ENCODE measurements at regions not wholly inside any gene's neighbourhood (a gene's known extent, or its start where the extent isn't known, plus 50 kb on each side); places are given as distances from the start of the nearest gene placed in this dataset.
A peak's percentile ranks its signal among the peaks of the same experiment; 100 is the strongest.
"Not testable (repeated sequence)": the region's sequence is repeated elsewhere in the genome, so short reads cannot be mapped to it uniquely, and the experiment has no call there.

- Histone ChIP-seq H3K4me3 (no peak overlapping the region), H3K27ac (no peak overlapping the region)
- DNase-seq (ENCODE audit: low spot score) = no peak
- TF ChIP-seq, protein P1, sequence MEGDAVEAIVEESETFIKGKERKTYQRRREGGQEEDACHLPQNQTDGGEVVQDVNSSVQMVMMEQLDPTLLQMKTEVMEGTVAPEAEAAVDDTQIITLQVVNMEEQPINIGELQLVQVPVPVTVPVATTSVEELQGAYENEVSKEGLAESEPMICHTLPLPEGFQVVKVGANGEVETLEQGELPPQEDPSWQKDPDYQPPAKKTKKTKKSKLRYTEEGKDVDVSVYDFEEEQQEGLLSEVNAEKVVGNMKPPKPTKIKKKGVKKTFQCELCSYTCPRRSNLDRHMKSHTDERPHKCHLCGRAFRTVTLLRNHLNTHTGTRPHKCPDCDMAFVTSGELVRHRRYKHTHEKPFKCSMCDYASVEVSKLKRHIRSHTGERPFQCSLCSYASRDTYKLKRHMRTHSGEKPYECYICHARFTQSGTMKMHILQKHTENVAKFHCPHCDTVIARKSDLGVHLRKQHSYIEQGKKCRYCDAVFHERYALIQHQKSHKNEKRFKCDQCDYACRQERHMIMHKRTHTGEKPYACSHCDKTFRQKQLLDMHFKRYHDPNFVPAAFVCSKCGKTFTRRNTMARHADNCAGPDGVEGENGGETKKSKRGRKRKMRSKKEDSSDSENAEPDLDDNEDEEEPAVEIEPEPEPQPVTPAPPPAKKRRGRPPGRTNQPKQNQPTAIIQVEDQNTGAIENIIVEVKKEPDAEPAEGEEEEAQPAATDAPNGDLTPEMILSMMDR (IDR thresholded peaks at IDR 0.05) = no peak
These were observed 112.3 kb upstream of the SETBP1 start for GRCh38 chr18:44568342-44568741.

GRCh38 chr18:44568986-44569385 is 111.7 kb upstream of the SETBP1 start:
- H3K4me3 ChIP-seq = no peak overlapping the region

DNA sequence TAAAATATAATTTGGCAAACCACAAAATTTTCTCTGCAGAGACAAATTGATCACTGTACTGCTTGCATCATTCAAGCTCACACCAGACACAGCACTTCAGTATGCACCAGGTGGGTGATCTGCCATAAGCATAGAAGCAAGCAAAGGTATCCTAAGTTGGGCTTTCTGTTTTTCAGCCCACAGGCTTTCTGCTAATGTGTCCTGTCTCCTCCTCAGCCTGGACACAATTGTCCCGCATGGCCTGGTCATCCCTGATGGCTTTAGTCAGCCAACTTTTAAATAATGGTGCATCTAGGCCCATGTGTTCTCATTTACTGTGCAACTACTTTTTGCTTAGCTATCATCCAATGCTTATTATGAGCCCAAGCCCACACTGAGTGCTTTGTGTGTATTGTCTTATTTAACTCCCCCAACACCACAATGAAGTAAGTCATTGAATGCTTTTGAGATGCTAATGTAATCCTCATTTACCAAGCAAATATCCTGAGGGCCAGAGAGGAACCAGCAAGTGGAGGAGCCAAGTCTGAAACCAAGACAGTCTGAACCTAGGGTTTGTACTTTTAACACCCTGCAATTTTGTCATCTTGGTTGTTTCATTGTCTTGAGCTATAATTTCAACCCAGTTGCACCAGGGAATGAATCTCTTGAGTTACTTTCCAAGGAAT is 111.2 kb upstream of the SETBP1 start:
- DNase-seq (ENCODE audit: low spot score) = no peak
- TF ChIP-seq, protein P1 (IDR thresholded peaks at IDR 0.05) = no peak
- no peak overlapping the region for H3K27ac ChIP-seq
- no peak overlapping the region for H3K4me3 ChIP-seq

More at GRCh38 chr18:44568986-44569385, 111.7 kb upstream of the SETBP1 start:
- TF ChIP-seq, protein P1 (IDR thresholded peaks at IDR 0.05) = no peak
- no peak overlapping the region for H3K27ac ChIP-seq
- no peak for DNase-seq (ENCODE audit: low spot score)

DNA sequence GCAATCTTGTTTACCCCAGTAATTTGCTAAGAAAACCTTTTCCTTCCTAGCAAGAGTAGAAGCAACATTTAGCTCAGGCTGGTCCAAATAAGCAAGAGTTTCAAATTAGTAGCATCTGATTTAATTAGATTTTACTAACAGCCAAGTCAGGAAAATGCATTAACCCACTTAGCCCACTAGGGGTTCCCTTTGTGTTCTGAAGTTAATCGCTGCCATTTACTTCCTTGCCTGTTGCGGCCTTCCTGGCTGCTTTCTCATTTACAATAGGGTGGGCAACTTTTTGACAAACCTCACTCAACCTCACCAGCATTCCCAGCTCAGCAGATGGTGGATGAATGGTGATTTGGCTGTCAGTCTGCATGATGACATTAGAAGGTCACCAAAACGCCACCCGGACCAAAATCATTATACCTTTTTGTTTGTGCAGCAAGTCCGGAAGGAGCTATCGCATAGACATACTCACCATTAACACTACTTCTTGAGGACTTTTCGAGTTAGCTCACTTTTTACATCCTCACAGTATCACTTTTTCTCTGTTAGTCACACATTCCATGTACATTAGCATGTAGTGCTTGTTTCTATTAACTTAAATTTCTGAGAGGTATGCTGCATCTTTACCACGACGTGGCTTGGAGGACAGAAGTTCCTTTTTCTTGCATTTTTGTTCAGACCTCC is 101.5 kb upstream of the SETBP1 start:
- TF ChIP-seq, protein P1 (IDR thresholded peaks at IDR 0.05) = no peak
- Histone ChIP-seq H3K4me3 (no peak overlapping the region), H3K27ac (peak overlapping the region in 1 of 2 donors; percentile 46)
- no peak for DNase-seq (ENCODE audit: low spot score)

DNA sequence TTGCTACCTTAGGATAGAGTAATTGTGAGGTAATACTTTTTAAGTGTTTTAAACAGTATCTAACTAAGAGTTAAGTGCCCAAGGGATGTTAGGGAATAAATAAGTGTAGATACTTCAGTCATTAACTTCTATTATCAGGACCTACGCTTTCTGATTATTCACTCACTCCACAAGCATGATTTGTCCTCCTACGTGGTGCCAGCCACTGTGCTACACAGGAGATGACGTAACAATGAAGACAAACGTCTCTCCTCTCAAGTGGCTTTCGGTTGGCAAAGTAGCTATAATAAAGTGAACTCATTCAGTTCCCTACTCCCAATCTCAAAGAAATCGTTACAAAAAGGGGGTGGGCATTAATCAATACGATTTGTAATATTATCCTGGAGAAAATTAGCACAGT is 100.9 kb upstream of the SETBP1 start:
- H3K27ac ChIP-seq = peak overlapping the region in 1 of 2 donors; percentile 46
- H3K4me3 ChIP-seq = no peak overlapping the region
- TF ChIP-seq, protein P1 (IDR thresholded peaks at IDR 0.05) = no peak
- no peak for DNase-seq (ENCODE audit: low spot score)

GRCh38 chr18:44580159-44580558 is 100.5 kb upstream of the SETBP1 start:
- DNase-seq (ENCODE audit: low spot score) = no peak
- H3K27ac ChIP-seq = peak overlapping the region; percentile 44 to 46
- no peak overlapping the region for H3K4me3 ChIP-seq
- TF ChIP-seq, protein P1 (IDR thresholded peaks at IDR 0.05) = no peak

GRCh38 chr18:44580782-44581181 is 99.9 kb upstream of the SETBP1 start:
- DNase-seq (ENCODE audit: low spot score); H3K27ac ChIP-seq; H3K4me3 ChIP-seq: not testable (repeated sequence)

Measured in coronary artery (tissue), 2 donors.